ENCODE measurements at regions not wholly inside any gene's neighbourhood (a gene's known extent, or its start where the extent isn't known, plus 50 kb on each side); places are given as distances from the start of the nearest gene placed in this dataset.

- intact Hi-C loops (cut with DNase I; ENCODE audit: low total_unique reads) = no loop called here
- TF ChIP-seq EP300 (IDR thresholded peaks at IDR 0.05; ENCODE audit: low read depth) = no peak
- no peak for TF ChIP-seq POLR2A (IDR thresholded peaks at IDR 0.05)
- no peak for TF ChIP-seq POLR2AphosphoS5 (IDR thresholded peaks at IDR 0.05)
- TF ChIP-seq CTCF (IDR thresholded peaks at IDR 0.05) = no peak
- Histone ChIP-seq H3K27me3 (peaks cover 17% of the 10 kb centered on the region), H3K36me3 (no peaks in the 10 kb centered on the region), H3K9me3 (no peaks in the 10 kb centered on the region), H3K4me3 (no peak overlapping the region), H3K27ac (no peak overlapping the region), H3K4me1 (peaks cover 0 to 10% (median 0%) of the 10 kb centered on the region in 4 donors)
- DNase-seq = no peak
- WGBS, 2 donors (ENCODE audit: low coverage in 1 of 2) = 69 to 92% methylated on average over 2 to 16 of the region's 16 CpGs
- in situ Hi-C loops (cut with MboI; ENCODE audit: low pct_ligation_motif_present in 1 of 4, low pct_unique_long_range_greater_than_20kb in 1 of 4, low sequenced_read_pairs in 3 of 4) = no loop called here
Measured at GRCh38 chr1:11397151-11397901, 81.6 kb upstream of the DISP3 start.

DNA sequence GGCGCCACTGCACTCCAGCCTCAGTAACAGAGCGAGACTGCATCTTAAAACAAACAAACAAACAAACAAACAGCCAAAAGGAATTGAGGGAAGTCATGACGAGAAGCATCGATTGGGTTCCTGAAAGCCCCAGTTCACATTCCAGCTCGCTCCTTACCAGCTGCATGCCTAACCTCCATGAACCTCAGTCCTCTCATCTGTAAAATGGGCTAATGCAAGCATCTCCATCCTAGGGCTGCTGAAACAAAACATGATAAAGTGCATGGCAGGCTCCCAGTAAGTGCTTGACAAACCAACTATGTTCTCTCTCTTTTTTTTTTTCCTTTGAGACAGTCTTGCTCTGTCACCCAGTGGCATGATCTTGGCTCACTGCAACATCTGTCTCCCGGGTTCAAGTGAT lies 79.7 kb upstream of the DISP3 start:
- Histone ChIP-seq H3K4me1 (peaks cover 0 to 10% (median 0%) of the 10 kb centered on the region in 4 donors), H3K9me3 (no peaks in the 10 kb centered on the region), H3K36me3 (no peaks in the 10 kb centered on the region), H3K27ac (no peak overlapping the region), H3K4me3 (no peak overlapping the region), H3K27me3 (peaks cover 14% of the 10 kb centered on the region)
- in situ Hi-C loops (cut with MboI; ENCODE audit: low pct_ligation_motif_present in 1 of 4, low pct_unique_long_range_greater_than_20kb in 1 of 4, low sequenced_read_pairs in 3 of 4) = no loop called here
- no peak for TF ChIP-seq POLR2A (IDR thresholded peaks at IDR 0.05)
- no peak for TF ChIP-seq EP300 (IDR thresholded peaks at IDR 0.05; ENCODE audit: low read depth)
- no peak for TF ChIP-seq POLR2AphosphoS5 (IDR thresholded peaks at IDR 0.05)
- TF ChIP-seq CTCF (IDR thresholded peaks at IDR 0.05) = no peak
- no peak for DNase-seq
- intact Hi-C loops (cut with DNase I; ENCODE audit: low total_unique reads) = no loop called here
- WGBS, 2 donors (ENCODE audit: low coverage in 1 of 2) = 91 to 93% methylated on average over 3 to 6 of the region's 6 CpGs

- H3K4me3 ChIP-seq = no peak overlapping the region
- WGBS, 2 donors (ENCODE audit: low coverage in 1 of 2) = 83 to 84% methylated on average over 3 of the region's 3 CpGs
- H3K4me1 ChIP-seq = peaks cover 0 to 4% (median 0%) of the 10 kb centered on the region in 4 donors
- intact Hi-C loops (cut with DNase I; ENCODE audit: low total_unique reads) = loop anchor here (10.0 kb wide), 1 partner anchor 1255 kb away; no protein-coding TSS in a partner anchor
- no peak for TF ChIP-seq CTCF (IDR thresholded peaks at IDR 0.05)
- no peak for TF ChIP-seq POLR2A (IDR thresholded peaks at IDR 0.05)
- no peak for TF ChIP-seq POLR2AphosphoS5 (IDR thresholded peaks at IDR 0.05)
- TF ChIP-seq EP300 (IDR thresholded peaks at IDR 0.05; ENCODE audit: low read depth) = no peak
- H3K9me3 ChIP-seq = no peaks in the 10 kb centered on the region
- peaks cover 13% of the 10 kb centered on the region for H3K27me3 ChIP-seq
- no peak overlapping the region for H3K27ac ChIP-seq
- DNase-seq = no peak
- H3K36me3 ChIP-seq = no peaks in the 10 kb centered on the region
- in situ Hi-C loops (cut with MboI; ENCODE audit: low pct_ligation_motif_present in 1 of 4, low pct_unique_long_range_greater_than_20kb in 1 of 4, low sequenced_read_pairs in 3 of 4) = no loop called here
Measured at GRCh38 chr1:11400155-11400554, 78.8 kb upstream of the DISP3 start.

DNA sequence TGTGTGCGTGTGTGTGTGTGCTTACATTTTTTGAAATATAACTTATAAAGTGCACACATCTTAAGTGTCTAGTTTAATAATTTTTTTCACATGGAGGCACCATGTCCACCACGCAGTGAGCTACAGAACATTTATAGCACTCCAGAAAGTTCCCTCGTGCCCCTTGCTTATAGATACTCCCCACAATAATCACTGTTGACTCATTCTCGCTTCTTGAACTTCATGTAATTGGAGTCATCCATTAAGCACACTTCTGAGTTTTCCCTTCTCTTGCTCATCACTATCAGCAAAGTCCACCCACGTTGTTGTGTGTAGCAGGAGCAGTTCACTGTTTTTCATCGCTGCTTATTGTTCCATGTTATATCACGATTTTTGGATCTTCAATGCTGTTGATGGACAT lies 78.4 kb upstream of the DISP3 start:
- peaks cover 11% of the 10 kb centered on the region for H3K27me3 ChIP-seq
- 75 to 82% methylated on average over 7 of the region's 7 CpGs for WGBS, 2 donors (ENCODE audit: low coverage in 1 of 2)
- TF ChIP-seq CTCF (IDR thresholded peaks at IDR 0.05) (no peak), EP300 (IDR thresholded peaks at IDR 0.05; ENCODE audit: low read depth) (no peak), POLR2A (IDR thresholded peaks at IDR 0.05) (no peak), POLR2AphosphoS5 (IDR thresholded peaks at IDR 0.05) (no peak)
- H3K4me1 ChIP-seq = no peaks in the 10 kb centered on the region
- H3K9me3 ChIP-seq = no peaks in the 10 kb centered on the region
- no peak overlapping the region for H3K27ac ChIP-seq
- no peak for DNase-seq
- intact Hi-C loops (cut with DNase I; ENCODE audit: low total_unique reads) = loop anchor here (10.0 kb wide), 1 partner anchor 1256 kb away; no protein-coding TSS in a partner anchor
- H3K4me3 ChIP-seq = no peak overlapping the region
- H3K36me3 ChIP-seq = no peaks in the 10 kb centered on the region
- in situ Hi-C loops (cut with MboI; ENCODE audit: low pct_ligation_motif_present in 1 of 4, low pct_unique_long_range_greater_than_20kb in 1 of 4, low sequenced_read_pairs in 3 of 4) = no loop called here

Data from transverse colon (tissue), 4 donors.